Ascending aorta (tissue), 2 donors: ENCODE measurements at regions not wholly inside any gene's neighbourhood (a gene's known extent, or its start where the extent isn't known, plus 50 kb on each side); places are given as distances from the start of the nearest gene placed in this dataset.

Experiments
- DNase-seq, 2 donors: peaks; one replicate each; pipeline ENCODE4 v3.0.0-alpha.2; 2019; ENCODE audit warnings: low spot score in 2 of 2
- H3K27ac ChIP-seq, 2 donors: fragments of 200-600 bp; sonication (generic); one replicate each; pipeline ENCODE4 v1.5.1; 2016 to 2017; ENCODE audit warnings: mild to moderate bottlenecking in 1 of 2
- H3K27me3 ChIP-seq: fragments of 200-600 bp; sonication (generic); one replicate; pipeline ENCODE4 v1.5.1; 2017
- H3K36me3 ChIP-seq, 2 donors: fragments of 200-600 bp; sonication (generic); one replicate each; pipeline ENCODE4 v1.5.1; 2016
- H3K4me1 ChIP-seq, 2 donors: fragments of 200-600 bp; sonication (generic); one replicate each; pipeline ENCODE4 v1.5.1; 2016 to 2017; ENCODE audit warnings: mild to moderate bottlenecking in 1 of 2
- H3K4me3 ChIP-seq, 2 donors: fragments of 200-600 bp; sonication (generic); one replicate each; pipeline ENCODE4 v1.5.1; 2016 to 2017; ENCODE audit warnings: mild to moderate bottlenecking in 1 of 2
- H3K9me3 ChIP-seq, 2 donors: fragments of 200-600 bp; sonication (generic); one replicate each; pipeline ENCODE4 v1.5.1; 2016
- CTCF ChIP-seq, 3 experiments: fragments of 200-600 bp in 2 of 3; fragments of 450-650 bp in 1 of 3; sonication (generic) in 2 of 3; IDR thresholded peaks; one replicate each; pipeline ENCODE4 v1.5.1; 2016 to 2019; ENCODE audit warnings: antibody characterized with exemption in 3 of 3, mild to moderate bottlenecking in 1 of 3, moderate library complexity in 1 of 3
- intact Hi-C: fragments of 100-400 bp; cut with DNase I; formaldehyde crosslinking; loops from one replicate; pipeline ENCODE4 v1.15.1; 2023

- Histone ChIP-seq H3K4me3 (no peak overlapping the region), H3K36me3 (no peaks in the 10 kb centered on the region), H3K27me3 (no peaks in the 10 kb centered on the region), H3K4me1 (no peaks in the 10 kb centered on the region), H3K27ac (no peak overlapping the region), H3K9me3 (peaks cover 0 to 11% of the 10 kb centered on the region in 2 donors)
- no peak for DNase-seq
- no peak for TF ChIP-seq CTCF (IDR thresholded peaks at IDR 0.05)
- intact Hi-C loops = no loop called here
Measured at GRCh38 chr4:52273885-52274284, 222.8 kb downstream of the SPATA18 start.

GRCh38 chr4:52288212-52288855, 237.2 kb downstream of the SPATA18 start:
- no peaks in the 10 kb centered on the region for H3K4me1 ChIP-seq
- no peaks in the 10 kb centered on the region for H3K27me3 ChIP-seq
- no peaks in the 10 kb centered on the region for H3K36me3 ChIP-seq
- H3K4me3 ChIP-seq = no peak overlapping the region
- no peak for DNase-seq
- no peak overlapping the region for H3K27ac ChIP-seq
- peaks cover 0 to 3% of the 10 kb centered on the region in 2 donors for H3K9me3 ChIP-seq
- intact Hi-C loops = no loop called here
- TF ChIP-seq CTCF (IDR thresholded peaks at IDR 0.05) = no peak

GRCh38 chr4:52290466-52290865, 239.4 kb downstream of the SPATA18 start:
- Histone ChIP-seq H3K4me1 (no peaks in the 10 kb centered on the region), H3K4me3 (no peak overlapping the region), H3K9me3 (no peaks in the 10 kb centered on the region), H3K27me3 (no peaks in the 10 kb centered on the region), H3K36me3 (no peaks in the 10 kb centered on the region), H3K27ac (no peak overlapping the region)
- TF ChIP-seq CTCF (IDR thresholded peaks at IDR 0.05) = no peak
- intact Hi-C loops = no loop called here
- no peak for DNase-seq

GRCh38 chr4:52292245-52292644, 241.1 kb downstream of the SPATA18 start:
- intact Hi-C loops = no loop called here
- no peak for DNase-seq
- no peak for TF ChIP-seq CTCF (IDR thresholded peaks at IDR 0.05)

GRCh38 chr4:52296341-52296740, 245.2 kb downstream of the SPATA18 start:
- H3K27me3 ChIP-seq = no peaks in the 10 kb centered on the region
- no peaks in the 10 kb centered on the region for H3K36me3 ChIP-seq
- peaks cover 0 to 2% of the 10 kb centered on the region in 2 donors for H3K4me1 ChIP-seq
- no peak for TF ChIP-seq CTCF (IDR thresholded peaks at IDR 0.05)
- intact Hi-C loops = no loop called here
- H3K27ac ChIP-seq = no peak overlapping the region
- no peak overlapping the region for H3K4me3 ChIP-seq
- no peak for DNase-seq
- H3K9me3 ChIP-seq = no peaks in the 10 kb centered on the region

More at GRCh38 chr4:52292245-52292644, 241.1 kb downstream of the SPATA18 start:
- H3K27me3 ChIP-seq = no peaks in the 10 kb centered on the region
- H3K27ac ChIP-seq = no peak overlapping the region
- no peaks in the 10 kb centered on the region for H3K9me3 ChIP-seq
- H3K4me3 ChIP-seq = no peak overlapping the region
- no peaks in the 10 kb centered on the region for H3K36me3 ChIP-seq
- H3K4me1 ChIP-seq = no peaks in the 10 kb centered on the region

- Histone ChIP-seq H3K9me3 (no peaks in the 10 kb centered on the region), H3K27me3 (no peaks in the 10 kb centered on the region), H3K4me1 (peaks cover 0 to 2% of the 10 kb centered on the region in 2 donors), H3K4me3 (no peak overlapping the region), H3K36me3 (no peaks in the 10 kb centered on the region), H3K27ac (no peak overlapping the region)
- TF ChIP-seq CTCF (IDR thresholded peaks at IDR 0.05) = no peak
- intact Hi-C loops = no loop called here
- no peak for DNase-seq
Measured at GRCh38 chr4:52298444-52298843, 247.3 kb downstream of the SPATA18 start.
